ENCODE measurements at regions not wholly inside any gene's neighbourhood (a gene's known extent, or its start where the extent isn't known, plus 50 kb on each side); places are given as distances from the start of the nearest gene placed in this dataset.

DNA sequence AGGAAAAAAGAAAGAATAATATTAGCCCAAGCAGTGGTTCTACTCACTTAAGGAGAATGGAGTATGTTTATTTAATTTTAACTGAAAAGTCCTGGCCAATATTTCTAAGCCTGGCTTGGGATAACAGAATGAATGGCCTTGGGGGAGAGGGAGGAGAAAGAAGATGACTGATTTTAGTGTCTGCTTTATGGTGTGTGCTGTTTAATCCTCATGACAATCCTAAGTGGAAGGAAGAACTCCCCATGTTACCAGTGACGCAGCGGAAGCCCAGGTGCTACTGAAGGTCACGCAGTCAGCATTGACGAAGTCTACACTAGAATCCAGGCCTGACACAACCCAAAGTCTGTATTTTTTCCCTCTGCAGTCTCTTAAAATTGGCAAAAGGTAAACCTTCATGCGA is 50.5 kb downstream of the PALM2AKAP2 start:
- in situ Hi-C loops (cut with HindIII; ENCODE audit: low sequenced_read_pairs) = no loop called here
- no peak for DNase-seq (ENCODE audit: low spot score)

DNA sequence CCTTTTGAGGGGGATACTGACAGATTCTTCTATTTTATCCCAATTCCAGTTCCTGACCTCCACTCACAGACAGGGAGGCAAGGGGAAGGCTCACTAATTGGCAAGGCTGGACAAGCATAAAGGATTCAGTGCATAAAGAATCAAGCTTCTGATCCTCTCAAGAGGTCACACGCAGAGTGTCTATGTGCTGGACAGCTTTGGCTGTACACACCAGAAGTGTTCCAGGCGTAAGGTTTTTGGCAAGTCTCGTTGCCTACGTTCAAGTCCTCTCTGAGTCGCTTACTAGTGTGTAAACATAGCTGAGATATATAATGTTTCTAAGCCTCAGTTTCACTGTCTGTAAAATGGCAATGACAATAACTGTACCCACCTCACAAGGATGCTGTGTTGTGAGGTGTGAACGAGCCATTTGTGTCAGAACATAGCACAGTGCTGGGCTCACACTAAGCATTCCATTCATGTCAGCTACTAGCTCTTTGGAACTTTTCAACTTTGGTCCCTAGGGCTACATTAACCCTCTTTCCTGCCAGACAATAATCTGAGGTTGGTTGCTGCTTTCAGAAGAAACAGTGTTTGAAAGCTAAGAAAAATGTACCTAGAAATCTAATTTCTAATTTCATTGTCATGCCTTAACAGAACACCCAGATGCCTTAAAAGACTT is 52.1 kb downstream of the PALM2AKAP2 start:
- no peak for DNase-seq (ENCODE audit: low spot score)
- in situ Hi-C loops (cut with HindIII; ENCODE audit: low sequenced_read_pairs) = no loop called here

GRCh38 chr9:109834855-109835254 is 54.9 kb downstream of the PALM2AKAP2 start:
- DNase-seq (ENCODE audit: low spot score) = no peak
- in situ Hi-C loops (cut with HindIII; ENCODE audit: low sequenced_read_pairs) = no loop called here

DNA sequence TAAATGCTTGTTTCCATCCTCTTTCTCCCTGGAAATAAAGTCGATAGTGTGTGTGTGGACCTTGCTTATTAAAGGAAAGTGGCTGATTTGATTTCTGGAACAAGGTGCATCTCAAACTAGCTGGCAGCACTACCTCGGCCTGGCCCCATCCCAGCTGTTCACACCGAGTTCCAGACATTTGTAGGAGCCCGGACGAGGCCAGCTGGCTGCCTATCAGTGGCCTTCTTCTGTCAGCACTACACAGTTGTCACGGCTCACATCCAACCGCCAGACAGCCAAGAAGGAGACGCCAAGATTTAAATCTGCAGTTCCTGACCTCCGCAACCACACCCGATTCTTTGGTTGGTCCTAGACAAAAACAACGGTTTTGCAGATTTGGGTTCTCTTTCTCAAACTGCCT is 63.6 kb downstream of the PALM2AKAP2 start:
- in situ Hi-C loops (cut with HindIII; ENCODE audit: low sequenced_read_pairs) = no loop called here
- DNase-seq (ENCODE audit: low spot score) = peak; percentile 93

DNA sequence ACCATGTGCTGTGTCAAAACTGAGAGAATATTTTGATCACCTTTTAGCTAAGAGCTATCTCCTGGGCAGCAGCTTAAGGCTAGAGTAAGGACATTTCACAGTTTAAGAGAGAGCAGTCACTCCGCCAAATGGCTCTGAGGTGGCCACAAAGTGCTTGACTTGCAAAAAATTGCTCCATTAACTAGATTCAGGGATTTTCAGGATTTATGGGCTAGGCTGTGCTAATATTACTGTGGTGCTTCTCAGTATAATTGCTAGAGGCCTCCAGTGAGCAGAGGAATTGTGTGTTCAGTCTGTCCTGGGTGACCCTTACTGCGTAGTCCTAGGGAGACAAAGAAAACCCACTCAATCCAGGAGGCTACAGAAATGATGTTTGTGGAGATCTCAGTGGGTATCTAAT is 65.2 kb downstream of the PALM2AKAP2 start:
- in situ Hi-C loops (cut with HindIII; ENCODE audit: low sequenced_read_pairs) = no loop called here
- DNase-seq (ENCODE audit: low spot score) = no peak

GRCh38 chr9:109846776-109847175 is 66.8 kb downstream of the PALM2AKAP2 start:
- DNase-seq (ENCODE audit: low spot score) = no peak
- in situ Hi-C loops (cut with HindIII; ENCODE audit: low sequenced_read_pairs) = no loop called here

DNA sequence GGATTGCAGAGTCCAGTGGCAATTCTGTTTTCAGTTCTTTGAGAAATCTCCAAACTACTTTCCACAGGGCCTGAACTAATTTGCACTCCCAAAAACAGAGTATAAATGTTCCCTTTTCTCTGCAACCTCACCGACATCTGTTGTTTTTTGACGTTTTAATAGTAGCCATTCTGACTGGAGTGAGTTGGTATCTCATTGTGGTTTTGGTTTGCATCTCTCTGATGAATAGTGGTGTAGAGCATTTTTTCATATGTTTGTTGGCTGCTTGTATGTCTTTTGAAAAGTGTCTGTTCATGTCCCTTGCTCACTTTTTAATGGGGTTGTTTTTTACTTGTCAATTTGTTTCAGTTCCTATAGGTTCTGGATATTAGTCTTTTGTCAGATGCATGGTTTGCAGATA is 72.6 kb downstream of the PALM2AKAP2 start:
- in situ Hi-C loops (cut with HindIII; ENCODE audit: low sequenced_read_pairs) = no loop called here
- DNase-seq (ENCODE audit: low spot score) = no peak

GRCh38 chr9:109855540-109855939 is 75.5 kb downstream of the PALM2AKAP2 start:
- DNase-seq (ENCODE audit: low spot score) = no peak
- in situ Hi-C loops (cut with HindIII; ENCODE audit: low sequenced_read_pairs) = no loop called here

- no peak for DNase-seq (ENCODE audit: low spot score)
These were observed 76.8 kb downstream of the PALM2AKAP2 start for GRCh38 chr9:109856785-109857184.

GRCh38 chr9:109857336-109857735 is 77.3 kb downstream of the PALM2AKAP2 start:
- DNase-seq (ENCODE audit: low spot score) = no peak
- in situ Hi-C loops (cut with HindIII; ENCODE audit: low sequenced_read_pairs) = no loop called here

More at GRCh38 chr9:109856785-109857184, 76.8 kb downstream of the PALM2AKAP2 start:
- in situ Hi-C loops (cut with HindIII; ENCODE audit: low sequenced_read_pairs) = no loop called here

DNA sequence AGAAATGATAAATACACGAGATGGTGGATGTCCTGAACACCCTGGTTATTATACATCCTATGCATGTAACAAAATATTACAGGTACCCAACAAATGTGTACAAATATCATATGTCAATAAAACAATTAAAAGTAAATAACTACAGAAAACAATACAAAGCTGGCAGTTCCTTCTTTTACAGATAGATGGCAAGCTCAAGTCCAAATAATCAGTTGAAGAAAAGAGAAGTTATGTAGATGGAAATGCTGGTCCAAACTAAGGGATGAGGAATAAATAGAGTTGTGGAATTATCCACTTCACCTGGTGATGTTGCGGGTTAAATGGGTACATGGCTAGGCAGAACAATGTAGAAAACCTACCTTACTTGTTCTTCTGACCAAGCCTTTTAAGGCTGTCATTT is 79.4 kb downstream of the PALM2AKAP2 start:
- in situ Hi-C loops (cut with HindIII; ENCODE audit: low sequenced_read_pairs) = no loop called here
- no peak for DNase-seq (ENCODE audit: low spot score)

DNA sequence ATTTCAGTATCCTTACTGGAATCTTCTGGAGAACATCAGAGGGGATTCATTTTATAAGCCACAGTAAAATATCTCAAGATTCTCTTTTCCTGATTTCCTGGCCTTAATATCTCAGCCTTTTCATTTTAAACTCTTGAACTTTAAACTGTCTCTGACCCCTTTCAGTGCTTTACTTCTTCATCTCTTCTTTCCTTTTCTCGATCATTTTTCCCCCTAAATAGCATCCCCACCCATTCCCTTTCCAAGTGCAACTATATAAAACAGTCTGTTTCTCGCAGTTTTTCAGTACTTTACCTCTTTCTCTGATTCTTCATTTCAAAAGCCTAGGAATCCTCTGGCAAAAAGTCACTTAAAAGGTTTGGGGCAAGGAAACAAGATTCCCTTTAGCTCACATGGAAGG is 80.5 kb downstream of the PALM2AKAP2 start:
- in situ Hi-C loops (cut with HindIII; ENCODE audit: low sequenced_read_pairs) = no loop called here
- no peak for DNase-seq (ENCODE audit: low spot score)

GRCh38 chr9:109861499-109861898 is 81.5 kb downstream of the PALM2AKAP2 start:
- in situ Hi-C loops (cut with HindIII; ENCODE audit: low sequenced_read_pairs) = no loop called here

GRCh38 chr9:109861918-109862317 is 81.9 kb downstream of the PALM2AKAP2 start:
- no peak for DNase-seq (ENCODE audit: low spot score)
- in situ Hi-C loops (cut with HindIII; ENCODE audit: low sequenced_read_pairs) = no loop called here

More at GRCh38 chr9:109861499-109861898, 81.5 kb downstream of the PALM2AKAP2 start:
- no peak for DNase-seq (ENCODE audit: low spot score)

DNA sequence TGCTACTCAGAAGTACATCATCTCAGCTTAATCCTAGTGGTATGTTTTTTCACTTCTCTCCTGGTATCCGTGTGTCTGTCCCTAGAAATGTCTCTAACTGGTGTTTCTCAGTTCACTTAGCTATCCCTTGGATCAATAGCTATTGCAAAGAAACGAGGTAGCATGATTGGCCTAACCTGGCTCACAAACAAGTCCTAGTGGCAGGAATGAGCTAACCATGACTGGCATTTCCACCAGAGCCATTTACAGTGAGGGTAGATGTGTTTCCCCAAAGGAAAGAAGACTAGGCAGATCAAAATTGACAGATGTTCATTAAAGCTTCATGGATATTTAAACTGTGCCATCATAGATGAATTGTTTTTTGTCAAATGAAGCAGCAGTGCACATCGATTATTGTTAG is 82.5 kb downstream of the PALM2AKAP2 start:
- DNase-seq (ENCODE audit: low spot score) = no peak
- in situ Hi-C loops (cut with HindIII; ENCODE audit: low sequenced_read_pairs) = no loop called here

GRCh38 chr9:109863961-109864360 is 84.0 kb downstream of the PALM2AKAP2 start:
- in situ Hi-C loops (cut with HindIII; ENCODE audit: low sequenced_read_pairs) = no loop called here

DNA sequence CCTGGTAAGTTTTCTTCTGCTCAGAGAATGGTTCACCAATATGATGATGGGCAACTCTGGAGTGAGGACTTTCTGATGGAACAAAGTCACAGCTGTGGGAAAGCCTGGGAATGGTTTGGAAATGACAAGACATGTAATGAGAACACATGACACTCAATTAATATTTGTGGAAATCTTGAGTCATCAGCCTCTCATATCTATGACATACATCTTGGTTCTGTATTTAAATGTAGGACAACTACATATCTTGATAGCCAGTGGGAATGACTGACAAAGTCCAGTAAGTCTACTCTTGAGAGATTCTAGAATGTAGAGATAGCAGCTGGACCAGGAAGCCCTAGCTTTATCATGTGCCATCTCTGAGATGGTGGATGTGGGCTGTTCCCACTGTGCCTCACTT is 85.5 kb downstream of the PALM2AKAP2 start:
- in situ Hi-C loops (cut with HindIII; ENCODE audit: low sequenced_read_pairs) = no loop called here

More at GRCh38 chr9:109863961-109864360, 84.0 kb downstream of the PALM2AKAP2 start:
- DNase-seq (ENCODE audit: low spot score) = no peak

GRCh38 chr9:109868207-109868606 is 88.2 kb downstream of the PALM2AKAP2 start:
- in situ Hi-C loops (cut with HindIII; ENCODE audit: low sequenced_read_pairs) = no loop called here
- peak; percentile 89 for DNase-seq (ENCODE audit: low spot score)

More for the DNA sequence above, 85.5 kb downstream of the PALM2AKAP2 start:
- no peak for DNase-seq (ENCODE audit: low spot score)

GRCh38 chr9:109868722-109869121 is 88.7 kb downstream of the PALM2AKAP2 start:
- in situ Hi-C loops (cut with HindIII; ENCODE audit: low sequenced_read_pairs) = no loop called here
- peak; percentile 67 for DNase-seq (ENCODE audit: low spot score)

GRCh38 chr9:109870365-109870764 is 90.4 kb downstream of the PALM2AKAP2 start:
- in situ Hi-C loops (cut with HindIII; ENCODE audit: low sequenced_read_pairs) = no loop called here
- DNase-seq (ENCODE audit: low spot score) = no peak

GRCh38 chr9:109872901-109873300 is 92.9 kb downstream of the PALM2AKAP2 start:
- in situ Hi-C loops (cut with HindIII; ENCODE audit: low sequenced_read_pairs) = no loop called here
- no peak for DNase-seq (ENCODE audit: low spot score)
